Testis (tissue), 2 donors: ENCODE measurements at regions not wholly inside any gene's neighbourhood (a gene's known extent, or its start where the extent isn't known, plus 50 kb on each side); places are given as distances from the start of the nearest gene placed in this dataset.
"Not testable (repeated sequence)": the region's sequence is repeated elsewhere in the genome, so short reads cannot be mapped to it uniquely, and the experiment has no call there.

Experiments
- DNase-seq: peaks from one replicate; pipeline ENCODE4 v3.0.0-alpha.2; 2019
- H3K27ac ChIP-seq, 2 donors: fragments of 200-600 bp; sonication (generic); one replicate each; pipeline ENCODE4 v1.5.1; 2019
- H3K27me3 ChIP-seq: fragments of 200-600 bp; sonication (generic); one replicate; pipeline ENCODE4 v1.5.1; 2019
- H3K36me3 ChIP-seq: fragments of 200-600 bp; sonication (generic); one replicate; pipeline ENCODE4 v1.5.1; 2017; ENCODE audit warnings: low read depth; ENCODE audit errors: missing control alignments
- H3K4me1 ChIP-seq: fragments of 200-600 bp; sonication (generic); one replicate; pipeline ENCODE4 v1.5.1; 2019
- H3K4me3 ChIP-seq, 2 donors: fragments of 200-600 bp; sonication (generic); one replicate each; pipeline ENCODE4 v1.5.1; 2017 to 2019
- H3K9me3 ChIP-seq: fragments of 200-600 bp; sonication (generic); one replicate; pipeline ENCODE4 v1.5.1; 2017
- CTCF ChIP-seq, 3 experiments: fragments of 450-650 bp in 2 of 3; fragments of 200-600 bp in 1 of 3; sonication (generic) in 1 of 3; IDR thresholded peaks; one replicate each; pipeline ENCODE4 v1.5.1; 2016 to 2019; ENCODE audit warnings: antibody characterized with exemption in 3 of 3, mild to moderate bottlenecking in 2 of 3, moderate library complexity in 1 of 3
- POLR2A ChIP-seq: fragments of 450-650 bp; IDR thresholded peaks from one replicate; pipeline ENCODE4 v1.6.1; 2017; ENCODE audit warnings: antibody characterized with exemption, mild to moderate bottlenecking, moderate library complexity
- WGBS, 2 donors: methylation state at CpG; one replicate each; pipeline ENCODE4 v1.1.5; 2018; 5-methylcytosine and 5-hydroxymethylcytosine counted together
- intact Hi-C: fragments of 100-400 bp; cut with DNase I; formaldehyde crosslinking; loops from one replicate; pipeline ENCODE4 v1.15.1; 2023; ENCODE audit warnings: low total_unique reads

- Histone ChIP-seq H3K36me3 (no peaks in the 10 kb centered on the region), H3K4me1 (no peaks in the 10 kb centered on the region), H3K27ac (no peak overlapping the region), H3K4me3 (no peak overlapping the region), H3K9me3 (no peaks in the 10 kb centered on the region), H3K27me3 (no peaks in the 10 kb centered on the region)
- DNase-seq, result no peak
- 91 to 95% methylated on average over 6 to 8 of the region's 8 CpGs for WGBS, 2 donors
- TF ChIP-seq CTCF (IDR thresholded peaks at IDR 0.05) (no peak), POLR2A (no peak)
- intact Hi-C loops, result no loop called here
Measured at GRCh38 chr16:88128556-88128955, 177.3 kb downstream of the BANP start.

DNA sequence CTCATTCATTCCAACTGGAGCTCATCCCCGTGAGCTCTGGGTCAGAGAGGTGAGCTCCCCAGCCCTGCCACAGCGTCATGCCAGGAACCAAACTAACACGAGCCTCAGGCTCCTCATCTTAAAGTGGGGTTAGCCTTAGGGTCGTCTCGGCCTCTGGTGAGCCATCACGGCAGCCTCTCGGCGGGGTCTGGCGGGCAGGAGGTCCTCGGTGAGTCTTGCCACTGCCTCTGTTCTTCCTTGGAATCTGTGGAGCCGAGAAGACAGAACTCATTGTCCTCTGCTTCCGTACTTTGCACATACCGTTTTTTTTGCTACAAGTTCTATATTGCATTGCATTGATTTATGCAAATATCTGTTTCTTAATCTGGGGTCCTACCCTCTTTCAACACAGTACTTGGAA is 177.9 kb downstream of the BANP start:
- H3K4me3 ChIP-seq, H3K27ac ChIP-seq, H3K9me3 ChIP-seq, intact Hi-C loops, H3K4me1 ChIP-seq, H3K36me3 ChIP-seq, DNase-seq, H3K27me3 ChIP-seq: not testable (repeated sequence)
- 90 to 94% methylated on average over 13 of the region's 13 CpGs for WGBS, 2 donors

GRCh38 chr16:88130016-88130415 is 178.8 kb downstream of the BANP start:
- intact Hi-C loops, result no loop called here
- Histone ChIP-seq H3K36me3 (no peaks in the 10 kb centered on the region), H3K9me3 (no peaks in the 10 kb centered on the region), H3K4me1 (no peaks in the 10 kb centered on the region), H3K27ac (no peak overlapping the region), H3K27me3 (no peaks in the 10 kb centered on the region), H3K4me3 (no peak overlapping the region)
- WGBS, 2 donors, result 83 to 91% methylated on average over 17 to 22 of the region's 22 CpGs
- TF ChIP-seq POLR2A (no peak), CTCF (IDR thresholded peaks at IDR 0.05) (no peak)
- DNase-seq, result no peak

GRCh38 chr16:88130681-88131080 is 179.4 kb downstream of the BANP start:
- Histone ChIP-seq H3K4me3 (no peak overlapping the region), H3K27me3 (no peaks in the 10 kb centered on the region), H3K36me3 (no peaks in the 10 kb centered on the region), H3K4me1 (no peaks in the 10 kb centered on the region), H3K27ac (no peak overlapping the region), H3K9me3 (no peaks in the 10 kb centered on the region)
- no peak for DNase-seq
- intact Hi-C loops, result no loop called here
- 83 to 88% methylated on average over 35 to 36 of the region's 36 CpGs for WGBS, 2 donors
- no peak for TF ChIP-seq CTCF (IDR thresholded peaks at IDR 0.05)
- no peak for TF ChIP-seq POLR2A

DNA sequence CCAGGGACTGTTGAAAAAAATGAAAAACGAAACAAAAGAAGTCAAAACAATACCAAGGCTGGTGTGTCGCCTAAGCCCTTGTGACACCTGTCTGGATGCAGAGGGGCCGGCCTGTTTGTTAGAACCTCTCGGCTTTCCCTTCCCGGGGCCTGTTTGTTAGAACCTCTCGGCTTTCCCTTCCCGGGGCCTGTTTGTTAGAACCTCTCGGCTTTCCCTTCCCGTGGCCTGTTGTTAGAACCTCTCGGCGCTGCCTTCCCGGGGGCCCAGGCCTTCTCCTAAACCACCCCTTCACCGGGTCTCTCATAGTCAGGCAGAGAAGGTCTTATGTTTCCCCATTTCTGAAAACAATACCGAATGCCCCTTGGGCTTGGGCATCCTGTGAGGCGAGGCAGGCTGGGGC is 180.0 kb downstream of the BANP start:
- Histone ChIP-seq H3K27me3 (no peaks in the 10 kb centered on the region), H3K36me3 (no peaks in the 10 kb centered on the region), H3K27ac (no peak overlapping the region), H3K4me1 (no peaks in the 10 kb centered on the region), H3K9me3 (no peaks in the 10 kb centered on the region), H3K4me3 (no peak overlapping the region)
- WGBS, 2 donors, result 76 to 81% methylated on average over 15 of the region's 15 CpGs
- DNase-seq, result no peak
- TF ChIP-seq POLR2A (no peak), CTCF (IDR thresholded peaks at IDR 0.05) (no peak)
- intact Hi-C loops, result no loop called here
